ENCODE measurements at regions not wholly inside any gene's neighbourhood (a gene's known extent, or its start where the extent isn't known, plus 50 kb on each side); places are given as distances from the start of the nearest gene placed in this dataset.

- TF ChIP-seq CTCF (IDR thresholded peaks at IDR 0.05), result no peak
- no peak for TF ChIP-seq POLR2AphosphoS5 (IDR thresholded peaks at IDR 0.05; ENCODE audit: insufficient read depth in 1 of 2, low read depth in 1 of 2)
- no peak for TF ChIP-seq POLR2A (IDR thresholded peaks at IDR 0.05)
Measured at GRCh38 chr11:32171445-32171844, 80.6 kb downstream of the RCN1 start.
